ENCODE measurements at regions not wholly inside any gene's neighbourhood (a gene's known extent, or its start where the extent isn't known, plus 50 kb on each side); places are given as distances from the start of the nearest gene placed in this dataset.

DNA sequence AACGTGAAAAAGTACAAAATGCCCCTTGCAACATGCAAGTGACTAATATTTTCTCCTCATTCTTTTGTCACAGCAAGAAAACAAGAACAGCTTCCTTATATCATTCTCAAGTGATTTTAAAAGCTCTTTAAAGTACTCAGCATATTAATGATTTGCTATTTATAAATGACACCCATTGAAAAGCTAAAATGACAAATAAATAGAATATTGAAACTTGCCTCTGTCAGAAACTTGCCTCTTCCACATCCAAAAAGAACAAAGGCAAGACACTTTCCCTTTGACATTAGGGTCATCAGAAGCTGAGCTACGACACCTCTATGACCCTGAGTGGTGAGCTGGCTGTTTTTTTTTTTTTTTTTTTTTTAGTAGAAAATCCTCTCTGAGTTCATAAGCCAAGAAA lies 339.6 kb upstream of the ITGA1 start:
- H3K27ac ChIP-seq (ENCODE audit: low read depth, low read length) = no peak overlapping the region
- no peak overlapping the region for H2BK15ac ChIP-seq (ENCODE audit: low read length)
- no peak for DNase-seq (ENCODE audit: low read depth in 1 of 2, low spot score in 2 of 2)
- H3K79me1 ChIP-seq (ENCODE audit: low read depth, low read length) = no peaks in the 10 kb centered on the region
- no peak overlapping the region for H3K56ac ChIP-seq (replicated peaks; ENCODE audit: insufficient read length, low read depth, low read length)
- H4K91ac ChIP-seq (replicated peaks; ENCODE audit: insufficient read length, low read length) = no peak overlapping the region
- no peaks in the 10 kb centered on the region for H3K79me2 ChIP-seq (ENCODE audit: control insufficient read depth in 1 of 2, insufficient read depth in 2 of 2, low read length in 2 of 2)
- peaks cover 0 to 4% (median 2%) of the 10 kb centered on the region in 4 experiments; a peak in 2 of 7 replicates for H3K4me1 ChIP-seq (replicated peaks in 1 of 4; ENCODE audit: control insufficient read depth in 3 of 4, insufficient read depth in 4 of 4, low read length in 3 of 4)
- no peak overlapping the region for H4K5ac ChIP-seq (ENCODE audit: insufficient read length, low read depth, low read length)
- no peaks in the 10 kb centered on the region for H3K36me3 ChIP-seq (ENCODE audit: control insufficient read depth in 2 of 4, insufficient read depth in 4 of 4, low read length in 3 of 4)
- H3K9me3 ChIP-seq (ENCODE audit: insufficient read depth in 2 of 2, low read depth in 1 of 2, low read length in 1 of 2) = no peaks in the 10 kb centered on the region
- H3K23me2 ChIP-seq (ENCODE audit: low read depth, low read length) = no peaks in the 10 kb centered on the region
- CTCF ChIA-PET (ENCODE audit: partially characterized antibody) = interaction anchor here (0.7 to 1.8 kb wide), 2 partner anchors 19 to 440 kb away, joined by 3 read pairs; no protein-coding TSS in a partner anchor
- POLR2A ChIA-PET (ENCODE audit: partially characterized antibody) = no interaction called here
- H3K4me3 ChIP-seq (ENCODE audit: extremely low read depth in 1 of 4, insufficient read depth in 2 of 4, low read depth in 3 of 4, low read length in 4 of 4) = no peak overlapping the region
- no peaks in the 10 kb centered on the region for H4K20me1 ChIP-seq (replicated peaks in 1 of 2; ENCODE audit: control insufficient read depth in 1 of 2, insufficient read depth in 2 of 2, low read length in 2 of 2)
- H3K18ac ChIP-seq (ENCODE audit: extremely low read depth, low read length) = no peak overlapping the region
- H2AFZ ChIP-seq (ENCODE audit: low read length) = no peak overlapping the region
- no peak overlapping the region for H3K9ac ChIP-seq (replicated peaks in 1 of 4; ENCODE audit: extremely low read depth in 1 of 4, low read depth in 3 of 4, low read length in 3 of 4)
- no peak overlapping the region for H3K4me2 ChIP-seq (ENCODE audit: insufficient read depth in 1 of 2, low read depth in 2 of 2, low read length in 2 of 2)
- no peak overlapping the region for H2BK5ac ChIP-seq (ENCODE audit: low read depth, low read length)
- H2BK120ac ChIP-seq (replicated peaks; ENCODE audit: low read depth, low read length) = no peak overlapping the region
- 89% methylated on average over 1 of the region's 2 CpGs; no CpG with 5 or more reads in 1 of the 2 experiments for WGBS, 2 experiments (ENCODE audit: extremely low coverage in 1 of 2, insufficient coverage in 1 of 2, insufficient read length in 1 of 2, insufficient replicate concordance in 2 of 2, low coverage in 1 of 2, low lambda C conversion rate in 2 of 2, missing lambda C conversion rate in 1 of 2)
- no peak overlapping the region for H2AK5ac ChIP-seq (ENCODE audit: low read depth, low read length)
- no peak overlapping the region for H4K8ac ChIP-seq (ENCODE audit: extremely low read depth, insufficient read depth, low read length)
- no peak overlapping the region for H2BK12ac ChIP-seq (ENCODE audit: low read depth, low read length)
- no peak overlapping the region for H3K4ac ChIP-seq (replicated peaks; ENCODE audit: insufficient read length, low read depth, low read length)
- no peak for FAIRE-seq
- H3K23ac ChIP-seq (ENCODE audit: insufficient read length) = no peak overlapping the region
- H2BK20ac ChIP-seq (ENCODE audit: low read length) = no peak overlapping the region
- H3K27me3 ChIP-seq (replicated peaks in 1 of 4; ENCODE audit: control insufficient read depth in 3 of 4, extremely low read depth in 1 of 4, insufficient read depth in 3 of 4, low read length in 3 of 4) = no peaks in the 10 kb centered on the region
- TF ChIP-seq CTBP2 (IDR thresholded peaks at IDR 0.05; ENCODE audit: borderline replicate concordance, insufficient read depth, insufficient read length, low read length) (no peak), GTF2F1 (IDR thresholded peaks at IDR 0.05; ENCODE audit: borderline replicate concordance, low read depth, low read length) (no peak), RBBP5 (IDR thresholded peaks at IDR 0.05; ENCODE audit: borderline replicate concordance, low read depth, low read length) (no peak), GABPA (IDR thresholded peaks at IDR 0.05; ENCODE audit: borderline replicate concordance, insufficient read depth, low read length) (no peak), SP2 (IDR thresholded peaks at IDR 0.05; ENCODE audit: low read length) (no peak), FOSL1 (IDR thresholded peaks at IDR 0.05; ENCODE audit: insufficient read depth, low read depth, low read length) (no peak), EGR1 (IDR thresholded peaks at IDR 0.05; ENCODE audit: borderline replicate concordance, low read depth, low read length) (no peak)
- H3K14ac ChIP-seq (ENCODE audit: insufficient read length) = no peak overlapping the region

Measured in H1 (cell line).